Kidney epithelial cell (primary cell): ENCODE measurements at regions not wholly inside any gene's neighbourhood (a gene's known extent, or its start where the extent isn't known, plus 50 kb on each side); places are given as distances from the start of the nearest gene placed in this dataset.
"Not testable (repeated sequence)": the region's sequence is repeated elsewhere in the genome, so short reads cannot be mapped to it uniquely, and the experiment has no call there.

Source experiments
- DNase-seq: peaks from one replicate; pipeline ENCODE4 v3.0.0-alpha.2; 2010; ENCODE audit warnings: low read depth
- H3K27me3 ChIP-seq: 2 replicates; pipeline ENCODE4 v1.6.0; 2011; ENCODE audit warnings: low read length; ENCODE audit not compliant: control insufficient read depth, insufficient read depth
- H3K36me3 ChIP-seq: 2 replicates; pipeline ENCODE4 v1.5.1; 2011; ENCODE audit warnings: low read length; ENCODE audit not compliant: control insufficient read depth, insufficient read depth
- H3K4me3 ChIP-seq: 2 replicates; pipeline ENCODE4 v1.5.1; 2011; ENCODE audit warnings: low read depth, mild to moderate bottlenecking, control low read depth, low read length
- TF ChIP-seq, protein P1 (sequence below): IDR thresholded peaks from 2 replicates; pipeline ENCODE4 v1.5.1; 2011; ENCODE audit warnings: mild to moderate bottlenecking, moderate library complexity, low read length, control low read depth, inconsistent platforms; ENCODE audit not compliant: insufficient read depth, poor library complexity, severe bottlenecking

DNA sequence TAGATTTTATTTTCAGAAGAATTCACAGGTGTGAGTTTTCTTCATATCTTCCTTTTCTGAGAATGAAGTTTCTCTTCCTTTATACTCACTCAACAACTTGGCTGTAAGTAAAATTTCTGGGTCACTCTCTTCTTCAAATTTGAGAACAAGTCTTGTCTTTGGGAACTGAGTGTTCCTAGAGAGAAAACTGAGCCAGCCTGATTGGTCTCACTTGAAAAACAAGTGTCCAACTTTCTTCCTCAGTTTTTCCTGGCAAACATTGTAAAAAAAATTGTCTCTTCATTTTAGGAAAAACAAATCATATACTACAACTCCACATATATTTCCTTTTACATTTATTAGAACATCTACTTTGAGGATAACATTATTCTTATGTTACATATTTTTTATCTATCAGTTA lies 156.1 kb upstream of the GHR start:
- no peak overlapping the region for H3K4me3 ChIP-seq
- no peaks in the 10 kb centered on the region for H3K36me3 ChIP-seq
- no peaks in the 10 kb centered on the region for H3K27me3 ChIP-seq
- DNase-seq, result no peak
- TF ChIP-seq, protein P1, sequence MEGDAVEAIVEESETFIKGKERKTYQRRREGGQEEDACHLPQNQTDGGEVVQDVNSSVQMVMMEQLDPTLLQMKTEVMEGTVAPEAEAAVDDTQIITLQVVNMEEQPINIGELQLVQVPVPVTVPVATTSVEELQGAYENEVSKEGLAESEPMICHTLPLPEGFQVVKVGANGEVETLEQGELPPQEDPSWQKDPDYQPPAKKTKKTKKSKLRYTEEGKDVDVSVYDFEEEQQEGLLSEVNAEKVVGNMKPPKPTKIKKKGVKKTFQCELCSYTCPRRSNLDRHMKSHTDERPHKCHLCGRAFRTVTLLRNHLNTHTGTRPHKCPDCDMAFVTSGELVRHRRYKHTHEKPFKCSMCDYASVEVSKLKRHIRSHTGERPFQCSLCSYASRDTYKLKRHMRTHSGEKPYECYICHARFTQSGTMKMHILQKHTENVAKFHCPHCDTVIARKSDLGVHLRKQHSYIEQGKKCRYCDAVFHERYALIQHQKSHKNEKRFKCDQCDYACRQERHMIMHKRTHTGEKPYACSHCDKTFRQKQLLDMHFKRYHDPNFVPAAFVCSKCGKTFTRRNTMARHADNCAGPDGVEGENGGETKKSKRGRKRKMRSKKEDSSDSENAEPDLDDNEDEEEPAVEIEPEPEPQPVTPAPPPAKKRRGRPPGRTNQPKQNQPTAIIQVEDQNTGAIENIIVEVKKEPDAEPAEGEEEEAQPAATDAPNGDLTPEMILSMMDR, result no peak

DNA sequence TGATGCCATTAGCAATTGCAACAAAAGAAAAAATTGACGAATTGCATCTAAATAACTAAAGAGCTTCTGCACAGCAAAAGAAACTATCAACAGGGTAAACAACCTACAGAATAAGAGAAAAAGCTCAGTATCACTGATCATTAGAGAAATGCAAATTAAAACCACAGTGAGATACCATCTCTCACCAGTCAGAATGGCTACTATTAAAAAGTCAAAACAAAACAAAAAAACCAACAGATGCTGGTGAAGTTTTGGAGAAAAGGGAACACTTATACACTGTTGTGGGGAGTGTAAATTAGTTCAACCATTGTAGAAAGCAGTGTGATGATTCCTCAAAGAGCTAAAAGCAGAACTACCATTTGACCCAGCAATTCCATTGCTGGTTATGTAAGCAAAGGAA lies 155.1 kb upstream of the GHR start:
- DNase-seq, H3K36me3 ChIP-seq, H3K4me3 ChIP-seq, H3K27me3 ChIP-seq: not testable (repeated sequence)

DNA sequence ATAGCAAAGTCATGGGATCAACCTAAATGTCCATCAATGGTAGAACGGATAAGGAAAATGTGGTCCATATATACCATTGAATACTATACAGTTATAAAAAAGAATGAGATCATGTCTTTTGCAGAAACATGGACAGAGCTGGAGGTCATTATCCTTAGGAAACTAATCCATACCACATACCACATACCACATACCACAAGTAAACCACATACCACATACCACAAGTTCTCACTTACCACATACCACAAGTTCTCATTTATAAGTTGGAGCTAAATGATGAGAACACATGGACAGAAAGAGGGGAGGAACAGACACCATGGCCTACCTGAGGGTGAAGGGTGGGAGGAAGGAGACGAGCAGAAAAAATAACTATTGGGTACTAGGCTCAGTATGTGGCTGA lies 154.6 kb upstream of the GHR start:
- Histone ChIP-seq H3K4me3 (no peak overlapping the region), H3K36me3 (no peaks in the 10 kb centered on the region), H3K27me3 (no peaks in the 10 kb centered on the region)
- TF ChIP-seq, protein P1, result no peak
- no peak for DNase-seq

DNA sequence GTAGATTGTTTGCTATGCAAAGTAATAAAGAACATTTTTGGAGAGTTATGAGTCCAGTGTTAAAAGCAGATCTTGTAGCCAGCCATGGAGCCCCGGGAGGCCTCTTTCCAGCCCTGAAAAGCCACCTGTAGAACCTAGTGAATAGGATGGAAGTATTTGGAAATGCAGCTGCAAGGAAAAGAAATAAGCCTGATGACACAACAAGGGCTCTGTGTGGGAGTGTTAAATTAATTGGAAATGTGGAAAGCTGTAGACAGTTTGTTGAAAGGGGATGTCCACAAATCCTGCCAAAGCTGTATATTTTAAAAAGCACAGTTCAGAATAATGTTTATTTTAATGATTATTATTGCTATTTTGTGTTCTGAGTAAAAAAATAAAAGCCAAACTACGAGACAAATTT lies 152.5 kb upstream of the GHR start:
- DNase-seq, result no peak
- no peaks in the 10 kb centered on the region for H3K36me3 ChIP-seq
- TF ChIP-seq, protein P1, result no peak
- H3K4me3 ChIP-seq, result no peak overlapping the region
- no peaks in the 10 kb centered on the region for H3K27me3 ChIP-seq

DNA sequence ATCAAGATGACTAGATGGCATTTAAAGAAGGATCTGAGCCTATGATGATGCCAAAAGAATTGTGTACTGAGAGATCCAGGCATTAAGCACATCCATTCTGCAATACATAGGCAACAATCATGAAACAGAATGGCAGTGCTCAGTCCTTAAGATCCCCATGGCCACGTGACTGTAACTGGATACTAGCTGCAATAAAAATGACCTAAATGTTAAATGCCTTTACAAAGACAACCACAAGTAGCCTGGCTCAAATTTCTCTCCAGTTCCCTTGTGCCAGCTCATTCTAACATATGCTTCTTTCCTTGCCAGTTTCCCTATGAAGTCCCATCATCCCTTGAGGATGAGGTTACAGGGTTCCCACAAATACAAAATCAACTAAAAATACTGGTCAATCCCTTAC lies 148.3 kb upstream of the GHR start:
- no peaks in the 10 kb centered on the region for H3K27me3 ChIP-seq
- TF ChIP-seq, protein P1, result no peak
- H3K4me3 ChIP-seq, result no peak overlapping the region
- no peak for DNase-seq
- H3K36me3 ChIP-seq, result no peaks in the 10 kb centered on the region

DNA sequence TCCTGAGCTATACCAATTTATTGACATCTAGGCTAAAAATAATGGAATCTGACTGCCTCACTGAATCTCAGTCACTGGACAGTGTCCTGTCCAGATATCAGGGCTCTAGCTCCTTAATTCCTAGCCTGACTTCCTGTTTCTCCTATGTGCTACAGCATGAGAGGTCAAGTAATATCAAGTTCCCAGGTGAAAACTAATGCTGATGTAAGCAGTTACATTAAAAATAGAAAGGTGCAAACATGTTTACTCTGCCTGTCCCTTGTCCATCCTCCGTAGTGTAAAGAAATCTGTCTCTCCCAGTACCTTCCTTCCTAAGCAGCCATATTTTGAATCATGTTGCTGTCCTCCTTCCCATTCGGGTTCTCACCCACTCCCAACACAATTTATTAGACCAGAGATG lies 145.9 kb upstream of the GHR start:
- H3K4me3 ChIP-seq, result no peak overlapping the region
- no peaks in the 10 kb centered on the region for H3K36me3 ChIP-seq
- TF ChIP-seq, protein P1, result no peak
- no peak for DNase-seq
- no peaks in the 10 kb centered on the region for H3K27me3 ChIP-seq
